ENCODE measurements at regions not wholly inside any gene's neighbourhood (a gene's known extent, or its start where the extent isn't known, plus 50 kb on each side); places are given as distances from the start of the nearest gene placed in this dataset.

GRCh38 chr13:26460648-26461047 is 96.8 kb upstream of the WASF3 start:
- no peaks in the 10 kb centered on the region for H3K4me1 Mint-ChIP-seq (ENCODE audit: low read depth)
- CTCF ChIA-PET: no interaction called here
- intact Hi-C loops (cut with micrococcal nuclease): no loop called here

GRCh38 chr13:26463296-26463695 is 94.2 kb upstream of the WASF3 start:
- Mint-ChIP-seq H3K4me3 (no peak overlapping the region), H3K36me3 (ENCODE audit: low read depth) (no peaks in the 10 kb centered on the region), H3K27ac (no peak overlapping the region), H3K27me3 (peaks cover 7% of the 10 kb centered on the region), H3K9me3 (no peaks in the 10 kb centered on the region), H3K4me1 (ENCODE audit: low read depth) (no peaks in the 10 kb centered on the region)
- TF ChIP-seq, protein P1, sequence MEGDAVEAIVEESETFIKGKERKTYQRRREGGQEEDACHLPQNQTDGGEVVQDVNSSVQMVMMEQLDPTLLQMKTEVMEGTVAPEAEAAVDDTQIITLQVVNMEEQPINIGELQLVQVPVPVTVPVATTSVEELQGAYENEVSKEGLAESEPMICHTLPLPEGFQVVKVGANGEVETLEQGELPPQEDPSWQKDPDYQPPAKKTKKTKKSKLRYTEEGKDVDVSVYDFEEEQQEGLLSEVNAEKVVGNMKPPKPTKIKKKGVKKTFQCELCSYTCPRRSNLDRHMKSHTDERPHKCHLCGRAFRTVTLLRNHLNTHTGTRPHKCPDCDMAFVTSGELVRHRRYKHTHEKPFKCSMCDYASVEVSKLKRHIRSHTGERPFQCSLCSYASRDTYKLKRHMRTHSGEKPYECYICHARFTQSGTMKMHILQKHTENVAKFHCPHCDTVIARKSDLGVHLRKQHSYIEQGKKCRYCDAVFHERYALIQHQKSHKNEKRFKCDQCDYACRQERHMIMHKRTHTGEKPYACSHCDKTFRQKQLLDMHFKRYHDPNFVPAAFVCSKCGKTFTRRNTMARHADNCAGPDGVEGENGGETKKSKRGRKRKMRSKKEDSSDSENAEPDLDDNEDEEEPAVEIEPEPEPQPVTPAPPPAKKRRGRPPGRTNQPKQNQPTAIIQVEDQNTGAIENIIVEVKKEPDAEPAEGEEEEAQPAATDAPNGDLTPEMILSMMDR (IDR thresholded peaks at IDR 0.05): no peak
- intact Hi-C loops (cut with micrococcal nuclease): no loop called here
- no peak for DNase-seq
- ChIA-PET CTCF (interaction anchor here (1.0 kb wide), 1 partner anchor 278 kb away, joined by 3 read pairs; no protein-coding TSS in a partner anchor), POLR2A (no interaction called here)
- ATAC-seq: no peak

More at GRCh38 chr13:26460648-26461047, 96.8 kb upstream of the WASF3 start:
- Mint-ChIP-seq H3K9me3 (no peaks in the 10 kb centered on the region), H3K4me3 (no peak overlapping the region), H3K27ac (no peak overlapping the region), H3K36me3 (ENCODE audit: low read depth) (no peaks in the 10 kb centered on the region), H3K27me3 (peaks cover 8% of the 10 kb centered on the region)
- POLR2A ChIA-PET: no interaction called here
- TF ChIP-seq, protein P1 (IDR thresholded peaks at IDR 0.05): no peak
- DNase-seq: no peak
- no peak for ATAC-seq

- H3K36me3 Mint-ChIP-seq (ENCODE audit: low read depth): no peaks in the 10 kb centered on the region
- H3K4me1 Mint-ChIP-seq (ENCODE audit: low read depth): no peaks in the 10 kb centered on the region
- H3K4me3 Mint-ChIP-seq: no peak overlapping the region
- intact Hi-C loops (cut with micrococcal nuclease): no loop called here
- no peak overlapping the region for H3K27ac Mint-ChIP-seq
- DNase-seq (no peak), ATAC-seq (no peak)
- H3K27me3 Mint-ChIP-seq: peaks cover 7% of the 10 kb centered on the region
- ChIA-PET POLR2A (interaction anchor here (0.6 kb wide), 1 partner anchor 11 kb away, joined by 3 read pairs; no protein-coding TSS in a partner anchor), CTCF (no interaction called here)
- TF ChIP-seq, protein P1 (IDR thresholded peaks at IDR 0.05): no peak
- no peaks in the 10 kb centered on the region for H3K9me3 Mint-ChIP-seq
These were observed 93.6 kb upstream of the WASF3 start for GRCh38 chr13:26463848-26464247.

DNA sequence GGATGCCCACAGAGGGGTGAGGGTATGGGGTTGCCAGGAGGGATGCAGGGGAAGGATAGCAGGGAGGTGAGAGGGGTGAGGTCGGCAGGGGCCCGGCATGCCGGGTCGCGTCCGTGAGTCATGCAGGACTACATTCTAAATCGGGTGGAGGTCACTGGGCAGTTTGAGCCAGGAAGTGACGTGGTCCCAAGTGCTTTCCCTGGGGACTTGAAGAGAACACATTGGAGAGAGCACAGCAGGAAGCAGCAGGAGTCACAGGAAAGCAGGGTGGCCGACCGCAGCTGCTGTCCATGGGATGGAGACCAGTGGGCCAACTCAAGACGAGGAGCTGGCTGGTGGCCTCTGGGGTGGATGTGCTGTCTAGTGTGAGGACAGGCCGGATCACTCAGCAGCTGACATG is 92.0 kb upstream of the WASF3 start:
- intact Hi-C loops (cut with micrococcal nuclease): no loop called here
- ATAC-seq (no peak), DNase-seq (no peak)
- Mint-ChIP-seq H3K9me3 (no peaks in the 10 kb centered on the region), H3K36me3 (ENCODE audit: low read depth) (no peaks in the 10 kb centered on the region), H3K4me3 (no peak overlapping the region), H3K27ac (no peak overlapping the region), H3K27me3 (peaks cover 10% of the 10 kb centered on the region), H3K4me1 (ENCODE audit: low read depth) (no peaks in the 10 kb centered on the region)
- CTCF ChIA-PET: no interaction called here
- TF ChIP-seq, protein P1 (IDR thresholded peaks at IDR 0.05): no peak
- POLR2A ChIA-PET: no interaction called here

DNA sequence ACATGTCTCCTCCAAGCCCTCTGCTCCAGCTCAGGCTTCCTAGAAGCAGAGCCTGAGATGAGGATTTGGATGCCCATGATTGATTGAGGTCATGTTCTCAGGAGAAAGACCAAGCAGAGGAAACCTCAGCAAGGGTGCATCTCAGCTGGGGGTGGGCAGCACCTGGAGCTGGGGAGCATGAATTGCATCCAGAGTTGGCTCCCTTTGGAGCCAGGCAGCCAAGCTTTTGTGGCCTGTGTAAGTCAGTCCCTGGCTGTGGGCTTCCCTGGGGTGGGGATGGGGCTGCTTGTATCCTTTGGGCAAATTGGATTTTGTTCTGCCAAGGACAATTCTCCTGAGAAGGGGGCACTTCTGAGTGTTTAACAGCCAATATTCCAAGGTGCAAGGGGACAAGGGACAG is 91.5 kb upstream of the WASF3 start:
- intact Hi-C loops (cut with micrococcal nuclease): no loop called here
- H3K9me3 Mint-ChIP-seq: no peaks in the 10 kb centered on the region
- ChIA-PET POLR2A (no interaction called here), CTCF (no interaction called here)
- ATAC-seq: no peak
- no peak overlapping the region for H3K4me3 Mint-ChIP-seq
- H3K27me3 Mint-ChIP-seq: peaks cover 10% of the 10 kb centered on the region
- H3K36me3 Mint-ChIP-seq (ENCODE audit: low read depth): no peaks in the 10 kb centered on the region
- no peak overlapping the region for H3K27ac Mint-ChIP-seq
- TF ChIP-seq, protein P1 (IDR thresholded peaks at IDR 0.05): no peak
- DNase-seq: no peak
- H3K4me1 Mint-ChIP-seq (ENCODE audit: low read depth): no peaks in the 10 kb centered on the region

Measured in activated CD8-positive, alpha-beta T cell treated with anti-CD3 and anti-CD28 coated beads for 36 hours (primary cell).